ENCODE measurements at regions not wholly inside any gene's neighbourhood (a gene's known extent, or its start where the extent isn't known, plus 50 kb on each side); places are given as distances from the start of the nearest gene placed in this dataset.

DNA sequence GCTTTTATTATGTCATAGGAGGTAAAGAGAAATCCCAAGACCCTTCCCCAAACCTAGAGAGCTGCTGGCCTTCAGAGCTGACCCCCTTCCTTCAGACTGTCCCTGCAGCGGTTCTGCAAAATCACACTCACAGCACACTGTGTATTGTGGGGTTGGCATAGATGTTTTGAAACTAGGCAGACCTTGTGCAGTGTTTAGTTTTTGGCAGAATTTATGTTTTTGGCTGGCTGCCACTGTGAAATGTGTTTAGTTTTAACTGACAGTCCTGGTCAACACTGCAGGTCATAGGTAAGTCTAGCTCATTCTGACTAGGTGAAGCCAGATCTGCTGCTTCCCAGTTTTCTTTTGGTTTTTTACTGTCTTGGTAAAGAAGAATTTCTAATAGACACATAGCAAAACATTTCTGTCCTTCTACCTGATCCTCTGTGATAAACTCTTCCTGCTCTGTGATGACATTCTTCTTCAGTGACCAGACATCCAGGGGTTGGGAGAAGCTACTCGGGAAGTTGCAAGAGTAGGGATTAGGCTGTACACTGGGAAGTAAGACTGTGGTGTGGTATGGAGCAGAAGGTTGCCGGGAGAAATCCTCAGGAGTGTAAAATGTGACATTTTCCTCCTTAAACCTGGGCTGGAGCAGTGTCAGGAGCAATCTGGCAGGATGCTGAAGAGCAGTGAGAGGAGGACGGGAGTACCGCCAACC lies 209.6 kb upstream of the MCTP2 start:
- no peak for DNase-seq (ENCODE audit: low read depth in 3 of 3, low spot score in 2 of 3)

DNA sequence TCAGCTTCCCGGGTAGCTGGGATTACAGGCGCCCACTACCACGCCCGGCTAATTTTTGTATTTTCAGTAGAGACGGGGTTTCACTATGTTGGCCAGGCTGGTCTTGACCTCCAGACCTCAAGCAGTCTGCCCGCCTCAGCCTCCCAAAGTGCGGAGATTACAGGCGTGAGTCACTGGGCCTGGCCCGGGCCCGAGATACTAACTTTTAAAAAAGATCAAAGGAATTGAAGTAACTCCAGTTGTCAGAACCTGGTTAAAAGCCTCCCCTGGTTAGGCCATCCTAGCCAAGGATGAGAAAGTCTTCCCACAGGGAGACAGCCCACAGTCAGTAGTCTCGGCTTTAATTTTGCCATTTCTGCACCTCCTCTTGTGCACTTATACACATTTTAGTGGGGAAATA lies 212.3 kb upstream of the MCTP2 start:
- no peak for DNase-seq (ENCODE audit: low read depth in 3 of 3, low spot score in 2 of 3)

DNA sequence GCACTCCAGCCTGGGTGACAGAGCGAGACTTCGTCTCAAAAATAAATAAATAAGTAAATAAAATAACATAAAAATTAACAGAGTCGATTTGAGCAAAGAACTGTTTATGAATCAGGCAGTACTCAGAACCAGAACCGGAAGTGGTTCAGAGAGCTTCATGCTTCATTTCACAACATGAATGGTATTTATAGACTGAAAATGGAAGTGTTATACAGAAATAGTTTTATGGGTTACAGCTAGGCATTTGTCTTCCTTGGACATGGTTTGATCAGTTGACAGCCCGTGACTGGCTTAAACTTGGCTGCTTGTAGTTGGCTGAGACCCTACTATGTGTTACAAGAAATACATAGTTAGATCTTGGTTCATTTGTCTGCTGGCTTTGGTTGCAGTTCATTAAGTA lies 216.0 kb upstream of the MCTP2 start:
- DNase-seq (ENCODE audit: low read depth in 3 of 3, low spot score in 2 of 3), result no peak

DNA sequence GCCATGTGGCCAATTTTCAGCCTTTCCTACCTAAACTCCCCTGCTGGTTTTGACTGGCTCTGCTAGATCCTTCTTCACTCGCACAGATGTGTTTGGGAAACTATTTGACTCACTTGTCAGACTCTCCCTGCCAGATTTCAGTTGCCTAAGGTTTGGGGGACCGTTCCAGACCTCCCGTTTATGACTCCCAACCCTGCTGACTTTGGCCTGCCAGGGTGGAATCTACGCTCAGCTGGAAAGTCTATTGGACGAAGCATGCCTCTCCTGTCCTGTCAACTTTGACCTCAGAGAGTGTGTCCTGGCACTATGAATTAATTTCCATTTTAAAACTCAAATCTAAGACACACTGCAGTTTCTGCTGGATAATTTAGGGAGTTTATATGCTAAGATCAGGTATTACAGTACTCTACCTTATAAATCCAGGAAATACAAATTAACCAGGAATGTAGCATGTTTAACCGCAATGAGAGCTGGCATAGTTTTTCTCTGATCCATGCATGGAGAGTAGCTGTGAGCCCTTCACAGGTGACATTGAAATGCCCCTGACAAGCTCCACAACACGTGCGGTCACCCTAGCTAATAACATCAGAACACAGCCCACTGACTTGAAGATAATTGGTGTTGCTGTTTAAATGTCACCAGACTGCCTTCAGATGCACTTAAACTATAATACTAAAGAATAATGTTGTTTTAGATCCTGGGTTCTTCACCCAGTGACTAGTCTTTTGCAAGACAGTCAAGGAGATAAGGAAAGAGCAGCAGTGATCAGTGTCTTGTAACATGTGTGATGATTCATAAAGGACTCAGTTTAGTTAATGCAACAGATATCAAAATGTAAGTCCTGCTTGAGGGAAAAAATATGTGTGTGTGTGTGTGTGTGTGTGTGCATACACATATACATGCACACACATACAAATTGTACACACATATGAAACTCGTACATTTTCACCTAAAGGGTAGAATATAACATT lies 223.0 kb upstream of the MCTP2 start:
- DNase-seq (ENCODE audit: low read depth in 3 of 3, low spot score in 2 of 3), result no peak

DNA sequence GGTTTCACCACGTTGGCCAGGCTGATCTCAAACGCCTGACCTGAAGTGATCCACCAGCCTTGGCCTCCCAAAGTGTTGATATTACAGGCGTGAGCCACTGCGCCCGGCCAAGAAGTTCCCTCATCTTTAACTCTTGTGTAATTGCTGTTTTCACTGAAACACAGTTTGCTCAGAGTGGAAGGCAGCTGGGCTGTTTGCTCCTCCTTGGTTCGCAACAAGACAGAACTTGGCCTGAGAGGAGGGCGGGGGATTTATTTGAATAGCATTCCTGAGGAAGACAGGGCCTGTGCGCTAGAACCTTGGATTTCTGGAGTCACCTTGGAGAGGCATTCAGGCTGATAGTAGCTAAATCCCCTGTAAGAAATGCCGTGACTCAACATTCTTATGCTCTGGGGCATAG lies 226.7 kb upstream of the MCTP2 start:
- DNase-seq (ENCODE audit: low read depth in 3 of 3, low spot score in 2 of 3), result no peak

DNA sequence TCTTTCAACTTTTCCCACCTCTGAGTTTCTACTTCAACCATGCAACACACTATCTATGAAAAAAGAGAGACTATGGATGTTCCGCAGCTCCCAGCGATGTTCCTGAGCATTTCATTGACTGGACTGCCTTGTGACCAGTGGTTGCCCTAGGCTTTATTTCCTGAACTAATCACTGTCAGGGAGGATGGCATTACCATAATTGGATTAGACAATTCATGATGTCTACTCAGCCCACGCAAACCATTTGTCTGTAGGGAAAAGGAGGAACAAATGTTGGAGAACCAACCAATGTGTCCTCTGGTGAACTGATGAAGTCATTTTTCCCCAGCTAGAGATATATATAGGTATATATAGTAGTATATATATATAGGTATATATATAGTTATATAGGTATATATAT lies 229.3 kb upstream of the MCTP2 start:
- DNase-seq (ENCODE audit: low read depth in 3 of 3, low spot score in 2 of 3), result no peak

DNA sequence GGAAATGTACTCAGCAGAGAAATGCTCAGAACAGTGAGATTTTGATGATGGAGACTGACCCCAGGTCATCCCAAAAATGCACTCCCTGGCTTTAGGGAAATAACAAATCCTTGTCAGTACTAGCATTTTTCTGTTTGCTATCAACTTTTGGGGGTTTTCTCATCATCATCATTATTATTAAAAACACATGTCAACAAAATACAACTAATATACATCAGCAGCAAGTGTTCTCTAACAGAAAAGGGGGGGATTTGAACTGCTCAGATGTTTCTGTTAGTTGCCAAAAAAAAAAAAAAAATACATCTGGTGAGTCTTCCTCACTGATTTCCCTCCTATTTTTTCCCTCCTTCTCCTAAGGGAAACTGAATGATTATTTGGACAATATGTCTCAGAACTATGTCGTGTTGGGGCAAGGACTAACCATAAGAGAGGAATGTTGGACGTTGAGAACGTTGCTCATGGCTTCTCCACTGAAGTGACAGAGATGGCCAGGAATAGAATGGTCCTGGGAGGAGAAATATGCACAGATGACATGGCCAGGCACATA lies 230.0 kb upstream of the MCTP2 start:
- no peak for DNase-seq (ENCODE audit: low read depth in 3 of 3, low spot score in 2 of 3)

DNA sequence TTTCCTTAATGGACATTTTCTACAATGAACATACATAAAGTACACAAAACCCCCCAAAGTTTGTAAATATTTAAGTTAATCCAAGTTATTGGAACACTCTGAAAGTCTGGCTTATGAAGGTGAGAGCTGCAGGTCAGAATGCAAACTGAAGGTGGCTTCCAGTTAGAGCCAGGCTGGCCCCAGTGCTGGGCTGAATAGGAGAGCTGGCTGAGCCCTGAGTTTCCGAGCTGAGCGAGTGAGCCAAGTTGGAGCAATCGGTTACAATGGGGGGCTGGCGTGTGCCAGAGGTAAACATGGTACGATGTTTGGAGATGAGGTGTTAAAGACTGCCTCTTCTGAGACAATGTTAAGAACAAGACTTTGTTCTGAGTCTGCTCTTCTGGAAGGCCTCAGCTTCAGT lies 230.8 kb upstream of the MCTP2 start:
- no peak for DNase-seq (ENCODE audit: low read depth in 3 of 3, low spot score in 2 of 3)

DNA sequence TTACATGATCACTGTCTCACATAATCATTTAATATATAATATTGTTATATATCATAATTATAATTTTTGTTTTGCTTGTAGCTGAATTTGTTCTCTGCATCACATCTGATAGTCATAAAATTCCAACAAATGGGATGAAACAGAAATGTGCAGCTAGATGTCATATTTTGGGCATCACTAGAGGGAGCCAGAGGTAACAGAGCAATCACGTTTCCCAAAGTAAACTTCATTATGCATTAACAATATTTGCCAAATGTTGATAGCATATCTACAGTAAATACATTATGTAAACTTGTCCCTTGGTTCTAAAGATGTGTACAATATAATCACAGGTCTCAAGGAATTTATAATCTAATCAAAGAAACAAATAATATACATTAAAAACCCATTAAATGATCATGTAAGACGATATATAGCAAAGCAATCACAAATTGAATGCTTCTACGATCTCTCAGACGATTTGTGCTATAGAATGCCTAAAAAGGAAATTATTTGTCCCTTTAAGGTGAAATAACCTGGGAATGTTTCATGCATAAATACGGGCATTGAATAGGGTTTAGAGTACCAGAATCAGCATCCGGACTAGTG lies 234.2 kb upstream of the MCTP2 start:
- DNase-seq (ENCODE audit: low read depth in 3 of 3, low spot score in 2 of 3), result no peak

DNA sequence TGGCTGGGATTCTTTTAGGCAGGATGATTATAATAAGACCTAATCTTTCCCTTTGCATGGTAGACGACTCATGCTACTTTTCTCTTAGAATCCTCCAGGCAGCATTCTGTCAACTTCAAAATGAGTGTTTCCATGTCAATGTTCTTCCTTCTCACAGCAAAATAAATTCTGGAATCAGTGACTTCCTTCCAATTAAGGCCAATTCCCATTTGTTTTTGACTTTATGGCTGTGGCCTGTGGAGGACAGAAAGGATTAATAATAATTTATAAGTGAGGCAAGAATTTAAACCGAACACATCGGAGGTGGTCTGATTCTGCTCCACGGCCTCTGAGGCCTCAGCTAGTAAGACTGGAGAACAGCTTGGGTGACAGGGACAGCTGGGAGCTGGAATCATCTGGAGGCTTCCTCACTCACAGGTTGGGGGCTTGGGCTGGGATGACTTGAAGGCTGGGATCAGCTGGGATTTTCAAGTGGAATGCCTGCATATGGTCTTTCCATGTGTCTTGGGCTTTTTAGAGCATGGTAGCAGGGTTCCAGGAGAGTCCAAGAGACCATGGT lies 241.8 kb upstream of the MCTP2 start:
- DNase-seq (ENCODE audit: low read depth in 3 of 3, low spot score in 2 of 3), result no peak

DNA sequence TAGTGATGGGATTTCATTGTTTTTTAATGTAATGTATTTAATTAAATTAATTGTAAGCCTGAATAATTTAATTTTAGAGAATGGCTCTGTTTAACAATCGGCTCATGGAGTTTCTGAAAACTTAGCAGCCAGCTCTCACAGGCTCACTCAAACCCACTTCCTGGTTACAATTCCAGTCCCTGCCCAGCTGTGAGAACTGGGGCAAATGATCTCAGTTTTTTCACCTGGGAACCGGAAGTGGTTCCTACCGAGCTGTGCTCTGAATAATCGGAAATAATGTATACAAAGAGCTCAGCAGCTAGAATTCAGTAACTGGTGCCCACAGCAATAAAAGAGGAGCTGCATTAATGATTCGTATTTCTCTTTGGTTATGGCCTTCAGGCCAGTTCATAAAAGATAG lies 244.3 kb upstream of the MCTP2 start:
- DNase-seq (ENCODE audit: low read depth in 3 of 3, low spot score in 2 of 3), result no peak

DNA sequence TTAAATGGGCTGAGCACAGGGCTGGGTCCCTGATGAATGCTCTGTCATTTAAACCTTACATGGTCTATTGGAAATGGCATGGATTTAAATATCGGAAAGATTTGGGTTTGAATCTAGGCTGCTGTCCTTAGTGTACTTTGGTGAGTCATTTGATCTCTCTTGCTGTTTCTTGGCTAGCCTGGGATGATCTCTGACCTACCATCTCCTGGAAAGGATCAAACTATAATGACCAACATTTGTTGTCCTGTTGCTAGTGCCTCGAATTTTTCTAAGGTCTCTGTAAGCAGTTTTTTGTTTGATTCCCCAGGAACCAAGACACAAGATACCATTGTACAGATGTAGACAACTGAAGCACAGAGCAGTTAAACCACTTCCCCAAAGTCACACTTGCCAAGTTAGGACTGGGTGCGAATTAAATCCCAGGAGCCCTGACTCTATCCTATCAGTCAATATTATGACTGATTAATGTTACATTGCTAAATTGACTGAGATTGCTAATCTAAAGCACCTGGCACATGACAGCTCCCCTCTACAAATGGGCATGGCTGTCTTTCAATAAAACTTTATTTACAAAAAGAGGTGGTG lies 244.9 kb upstream of the MCTP2 start:
- DNase-seq (ENCODE audit: low read depth in 3 of 3, low spot score in 2 of 3), result no peak

DNA sequence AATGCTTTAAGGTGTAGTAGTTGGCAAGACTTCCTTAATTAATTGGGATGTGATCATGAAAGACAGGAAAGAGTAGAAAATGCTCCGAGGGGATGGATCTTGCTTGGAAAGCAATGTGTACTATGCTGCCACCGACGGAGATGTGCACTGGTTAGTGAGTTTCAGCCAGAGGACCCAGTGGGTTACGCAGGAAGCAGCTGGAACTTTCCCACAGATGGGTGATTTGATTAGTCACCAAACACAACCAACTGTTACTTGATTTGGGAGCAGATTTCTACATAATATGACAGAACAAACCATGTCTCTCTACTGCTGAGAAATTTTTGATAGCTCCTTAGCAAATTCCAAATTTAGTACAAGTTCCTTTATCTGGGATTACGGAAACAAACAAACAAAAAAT lies 245.4 kb upstream of the MCTP2 start:
- no peak for DNase-seq (ENCODE audit: low read depth in 3 of 3, low spot score in 2 of 3)

DNA sequence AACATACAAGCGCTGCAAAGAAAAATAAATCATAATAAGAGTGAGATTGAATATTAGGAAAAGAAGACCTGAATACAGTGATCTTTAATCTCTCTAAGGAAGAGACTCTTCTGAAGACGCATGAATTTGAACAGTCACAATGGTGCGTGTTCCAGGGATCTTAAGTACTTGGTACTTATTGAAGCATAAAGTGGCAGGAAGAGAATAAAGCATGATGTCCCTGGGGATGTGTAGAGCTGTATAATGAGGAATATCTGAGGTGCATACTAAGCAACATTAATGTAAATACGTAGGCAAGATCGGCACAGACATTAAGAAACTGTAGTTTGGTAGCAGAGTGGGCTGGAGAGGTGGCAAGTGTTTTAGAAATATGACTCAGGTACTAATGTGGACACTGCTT lies 246.2 kb upstream of the MCTP2 start:
- no peak for DNase-seq (ENCODE audit: low read depth in 3 of 3, low spot score in 2 of 3)

DNA sequence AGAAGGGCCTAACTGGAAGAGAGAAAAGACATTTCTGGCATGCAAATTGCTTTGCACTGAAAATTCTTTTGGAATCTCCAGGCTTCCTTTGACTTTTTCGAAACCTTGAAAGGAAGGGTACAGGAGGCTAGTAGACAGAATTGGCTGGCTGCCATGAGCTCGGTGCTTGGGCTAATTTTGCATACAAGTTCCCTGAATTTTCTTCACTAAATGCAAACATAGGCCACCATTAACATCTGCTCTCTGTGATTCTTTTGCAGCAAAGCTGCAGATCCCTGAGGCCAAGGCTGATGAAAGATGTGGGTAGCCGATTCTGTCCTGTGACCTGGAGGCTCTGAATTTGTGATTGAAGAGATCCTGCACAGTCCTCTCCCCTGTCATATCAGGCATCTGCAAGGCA lies 247.8 kb upstream of the MCTP2 start:
- no peak for DNase-seq (ENCODE audit: low read depth in 3 of 3, low spot score in 2 of 3)

DNA sequence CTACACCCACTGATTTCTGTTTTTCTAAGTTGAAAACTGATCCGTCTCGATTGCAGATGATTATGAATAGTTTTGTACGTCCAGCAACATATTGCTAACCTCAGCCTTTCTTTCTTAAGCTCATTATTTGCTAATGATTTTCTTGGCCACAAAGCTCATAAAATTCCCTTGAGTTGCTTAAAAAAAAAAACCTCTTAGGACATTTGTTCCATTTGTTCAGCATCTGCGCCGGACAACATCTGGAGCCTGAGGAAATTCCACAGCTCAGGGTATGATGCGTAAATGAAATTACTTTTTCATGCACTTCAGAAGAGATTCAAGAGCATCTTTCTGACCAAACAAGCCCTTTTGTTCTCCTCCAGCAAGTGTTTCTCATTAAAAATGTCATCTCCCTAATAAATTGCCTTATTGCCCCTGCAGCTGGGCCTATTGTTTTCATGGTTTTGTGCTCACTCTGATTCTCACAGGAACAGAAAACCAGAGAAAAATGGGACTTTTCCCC lies 249.1 kb upstream of the MCTP2 start:
- no peak for DNase-seq (ENCODE audit: low read depth in 3 of 3, low spot score in 2 of 3)

DNA sequence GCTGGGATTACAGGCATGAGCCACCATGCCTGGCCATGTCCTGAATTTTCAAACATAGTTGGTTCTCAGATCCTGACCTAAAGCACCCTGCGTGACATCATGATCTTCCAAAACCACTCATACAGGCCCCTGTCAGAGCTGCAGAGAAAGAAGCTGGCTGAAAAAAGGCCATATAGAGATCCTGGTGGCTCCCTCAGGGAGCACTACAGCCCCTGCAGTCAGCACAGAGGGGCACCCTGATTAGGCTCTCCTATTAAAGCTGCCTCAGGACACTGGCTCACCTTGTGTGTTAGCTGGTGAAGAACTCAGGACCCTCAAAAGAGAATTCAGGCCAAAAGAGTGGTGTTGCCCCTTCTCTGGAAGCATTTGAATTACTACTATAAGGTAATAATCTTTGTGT lies 249.7 kb upstream of the MCTP2 start:
- DNase-seq (ENCODE audit: low read depth in 3 of 3, low spot score in 2 of 3), result no peak

DNA sequence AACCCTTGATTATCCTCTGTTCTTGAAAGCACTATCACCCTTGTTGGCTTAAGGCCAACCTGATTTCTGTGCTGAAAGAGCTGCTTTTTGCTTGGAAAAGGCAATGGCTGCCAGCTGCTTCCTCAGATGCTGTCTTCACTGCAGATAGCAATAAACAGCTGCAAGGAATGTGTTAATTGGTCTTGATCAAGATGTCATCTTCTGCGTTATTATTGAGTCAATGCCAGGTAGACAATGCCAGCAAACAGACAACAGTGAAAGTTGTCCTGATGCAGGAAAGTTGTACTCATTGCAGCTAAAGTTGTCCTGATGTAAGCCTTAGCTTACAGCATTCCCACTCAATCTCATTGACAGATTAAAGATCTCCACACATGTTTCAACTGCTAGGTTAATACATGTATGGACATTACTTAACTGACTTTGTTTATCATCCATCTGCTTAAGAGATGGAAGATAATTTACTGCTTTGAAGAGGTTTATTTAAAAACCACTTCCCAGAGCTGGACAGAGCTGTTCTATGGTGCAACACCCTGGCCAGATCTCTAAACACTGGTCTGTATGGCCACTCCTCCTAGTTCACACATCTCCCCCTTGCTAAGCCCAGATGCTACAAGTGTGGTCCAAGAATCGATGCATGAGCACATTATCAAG lies 251.0 kb upstream of the MCTP2 start:
- no peak for DNase-seq (ENCODE audit: low read depth in 3 of 3, low spot score in 2 of 3)

DNA sequence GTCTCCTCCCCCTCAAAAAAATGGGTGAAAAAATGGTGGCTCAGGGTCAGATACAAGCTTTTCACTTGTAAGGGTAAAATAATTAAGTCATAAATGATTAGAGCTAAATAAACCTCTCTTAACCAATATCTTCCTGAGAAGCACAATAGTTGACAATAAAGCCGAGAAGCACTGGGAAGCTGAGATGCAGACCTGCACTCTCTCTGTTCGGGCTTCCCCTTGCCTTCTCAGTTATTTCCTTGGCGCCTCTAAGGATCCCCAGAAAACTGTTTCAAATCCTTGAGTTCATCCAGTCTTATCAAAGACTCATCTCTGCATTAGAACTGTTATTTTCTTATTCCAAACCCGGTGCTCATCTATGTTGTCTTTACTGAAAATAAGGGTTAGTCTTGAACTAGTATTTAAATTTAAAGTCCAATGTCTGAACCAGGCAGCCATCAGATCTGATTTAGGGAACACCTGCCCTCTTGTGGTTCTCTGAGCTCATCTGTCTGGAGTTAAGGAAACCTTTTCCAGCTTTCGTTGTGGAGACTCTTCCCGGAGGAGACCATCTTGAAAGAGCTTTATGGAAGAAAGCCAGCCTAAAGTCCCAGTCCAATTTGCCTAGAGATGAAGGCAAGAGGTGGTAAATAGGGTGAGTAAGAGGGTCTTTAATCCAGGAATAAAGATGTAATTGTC lies 256.4 kb upstream of the MCTP2 start:
- DNase-seq (ENCODE audit: low read depth in 3 of 3, low spot score in 2 of 3), result peak in 1 of 3 donors; percentile 32

DNA sequence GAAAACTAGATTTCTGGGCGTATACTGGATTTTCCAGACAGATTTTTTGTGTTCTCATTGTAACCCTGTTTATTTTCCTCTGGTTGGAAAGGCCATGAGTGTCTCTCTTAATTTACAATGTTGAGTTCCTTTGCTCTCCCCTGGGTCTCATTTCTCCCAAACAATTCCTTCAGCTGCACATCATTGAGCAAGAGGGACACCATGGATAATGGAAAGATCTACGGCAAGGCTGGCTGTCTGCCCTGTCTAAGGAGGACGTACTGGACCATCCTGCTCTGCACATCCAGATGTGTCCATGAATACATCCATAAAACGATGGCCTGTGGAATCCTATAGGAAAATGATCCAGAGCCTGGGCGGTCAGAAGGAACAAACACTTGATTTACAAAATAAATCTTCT lies 258.1 kb upstream of the MCTP2 start:
- no peak for DNase-seq (ENCODE audit: low read depth in 3 of 3, low spot score in 2 of 3)
